ENCODE measurements at regions not wholly inside any gene's neighbourhood (a gene's known extent, or its start where the extent isn't known, plus 50 kb on each side); places are given as distances from the start of the nearest gene placed in this dataset.

- DNase-seq (ENCODE audit: low spot score) = no peak
Observed at GRCh38 chr12:38969706-38970105, 64.3 kb upstream of the CPNE8 start.

GRCh38 chr12:38961683-38962082 lies 56.3 kb upstream of the CPNE8 start:
- DNase-seq (ENCODE audit: low spot score) = no peak

DNA sequence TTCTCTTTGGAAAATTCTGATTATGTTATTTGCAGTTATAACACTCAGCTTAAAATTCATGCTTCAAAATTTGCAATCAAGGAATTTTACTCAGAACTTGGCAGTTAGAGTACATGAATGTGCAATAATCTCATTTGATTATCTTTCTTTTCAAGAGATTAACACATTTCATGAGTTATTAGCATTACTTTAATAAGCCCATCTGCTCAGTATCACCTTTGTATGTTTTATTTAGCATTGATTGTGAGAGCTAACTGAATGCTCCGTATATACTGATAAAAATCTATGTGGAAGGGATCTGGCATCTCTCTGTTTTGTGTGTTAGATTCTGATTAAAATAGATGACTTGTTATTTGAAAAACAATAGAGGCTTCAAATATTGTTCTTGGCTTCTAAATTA lies 55.6 kb upstream of the CPNE8 start:
- DNase-seq (ENCODE audit: low spot score) = no peak

DNA sequence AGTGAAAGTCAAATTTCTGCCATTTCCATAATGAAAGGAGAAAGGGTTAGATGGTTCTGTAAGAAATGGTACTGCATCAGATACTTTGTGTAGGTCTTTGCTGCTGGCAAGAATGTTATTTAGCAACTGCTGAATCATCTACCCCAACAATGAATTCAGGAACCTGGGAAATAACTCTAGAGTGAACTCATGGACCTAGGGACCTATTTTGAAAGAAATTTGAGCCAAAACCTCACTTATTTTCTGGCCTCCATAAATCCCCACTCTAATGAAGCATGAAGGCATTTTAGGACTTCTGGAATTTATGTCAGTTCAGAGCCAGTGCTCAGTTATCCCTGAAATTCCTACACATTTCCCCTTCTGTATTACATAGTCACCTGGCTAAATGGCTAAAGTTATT lies 50.9 kb upstream of the CPNE8 start:
- DNase-seq (ENCODE audit: low spot score) = no peak
